Dermis microvascular lymphatic vessel endothelial cell (primary cell): ENCODE measurements at regions not wholly inside any gene's neighbourhood (a gene's known extent, or its start where the extent isn't known, plus 50 kb on each side); places are given as distances from the start of the nearest gene placed in this dataset.
"Not testable (repeated sequence)": the region's sequence is repeated elsewhere in the genome, so short reads cannot be mapped to it uniquely, and the experiment has no call there.

ENCODE experiments used
- DNase-seq, 2 donors: peaks; one replicate each; pipeline versions ENCODE4 v3.0.0 to v3.0.0-alpha.2; 2010; ENCODE audit warnings: low read depth in 2 of 2

DNA sequence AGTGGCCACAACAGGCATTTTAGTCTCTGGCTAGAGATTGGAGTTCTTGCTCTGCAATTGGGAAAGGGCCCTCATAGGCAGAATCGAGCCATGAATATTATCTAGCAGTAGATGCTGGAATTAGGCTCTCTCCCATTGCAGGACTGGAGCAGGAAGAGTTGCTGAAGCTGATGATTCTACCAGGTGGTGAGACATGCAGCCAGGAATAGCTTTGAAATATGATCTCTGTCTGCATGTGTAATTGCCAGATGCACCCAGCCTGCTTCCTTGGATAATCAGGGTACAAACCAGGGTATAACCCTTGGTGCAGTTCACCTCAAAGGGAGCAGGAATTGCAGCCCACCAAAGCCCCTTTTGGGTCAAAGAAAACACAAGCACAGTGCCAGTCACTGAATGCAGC is 211.4 kb upstream of the FTMT start:
- DNase-seq = no peak

DNA sequence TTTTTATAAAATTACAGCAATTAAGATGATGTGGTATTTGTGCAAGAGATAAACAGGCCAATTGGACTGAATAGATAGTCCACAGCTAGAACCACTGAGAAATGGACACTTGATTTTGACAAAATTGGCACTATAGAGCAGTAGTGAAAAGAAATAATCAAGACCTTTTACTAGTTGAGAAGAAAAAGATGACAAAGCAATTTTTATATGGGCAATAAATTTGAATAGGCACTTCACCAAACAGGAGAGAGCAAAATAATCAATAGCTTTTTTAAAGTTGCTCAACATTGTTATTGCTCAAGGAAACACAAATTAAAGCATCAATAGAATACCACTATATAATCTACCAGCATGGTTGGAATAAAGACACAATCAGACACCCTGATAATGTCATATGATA is 193.5 kb upstream of the FTMT start:
- no peak for DNase-seq

DNA sequence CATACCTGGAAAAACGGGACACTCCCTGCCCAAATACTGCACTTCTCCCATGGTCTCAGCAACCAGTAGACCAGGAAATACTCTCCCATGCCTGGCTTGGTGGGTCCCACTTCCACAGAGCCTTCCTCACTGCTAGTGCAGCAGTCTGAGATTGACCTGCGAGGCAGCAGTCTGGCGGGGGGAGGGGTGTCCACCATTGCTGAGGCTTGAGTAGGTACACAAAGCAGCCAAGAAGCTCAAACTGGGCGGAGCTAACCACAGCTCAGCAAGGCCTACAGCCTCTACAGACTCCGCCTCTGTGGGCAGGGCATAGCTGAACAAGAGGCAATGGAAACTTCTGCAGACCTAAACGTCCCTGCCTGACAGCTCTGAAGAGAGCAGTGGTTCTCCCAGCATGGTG is 191.5 kb upstream of the FTMT start:
- DNase-seq = no peak

DNA sequence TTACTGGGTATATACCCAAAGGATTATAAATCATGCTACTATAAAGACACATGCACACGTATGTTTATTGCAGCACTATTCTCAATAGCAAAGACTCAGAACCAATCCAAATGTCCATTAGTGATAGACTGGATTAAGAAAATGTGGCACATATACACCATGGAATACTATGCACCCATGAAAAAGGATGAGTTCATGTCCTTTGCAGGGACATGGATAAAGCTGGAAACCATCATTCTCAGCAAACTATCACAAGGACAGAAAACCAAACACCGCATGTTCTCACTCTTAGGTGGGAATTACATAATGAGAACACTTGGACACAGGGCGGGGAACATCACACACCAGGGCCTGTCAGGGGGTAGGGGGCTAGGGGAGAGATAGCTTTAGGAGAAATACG is 186.1 kb upstream of the FTMT start:
- not testable (repeated sequence) for DNase-seq

DNA sequence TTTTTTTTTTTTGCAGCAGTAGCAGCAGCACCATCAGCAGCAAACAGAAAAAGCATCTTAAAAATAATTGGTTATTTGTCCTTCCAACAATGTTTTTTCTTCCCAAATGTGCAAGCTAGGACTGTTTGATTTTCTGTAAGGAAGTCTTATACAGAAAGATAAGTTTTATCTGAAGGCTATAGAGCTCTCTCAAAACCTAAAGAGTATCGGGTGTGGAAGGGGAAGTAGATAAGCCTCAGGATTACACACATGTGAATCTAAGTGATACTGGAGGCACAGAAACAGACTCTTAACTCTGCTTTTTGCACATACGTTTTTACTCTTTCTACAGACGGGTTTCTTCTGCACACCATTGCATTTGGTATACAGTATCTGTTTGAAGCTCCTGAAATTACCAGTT is 184.4 kb upstream of the FTMT start:
- DNase-seq = no peak

DNA sequence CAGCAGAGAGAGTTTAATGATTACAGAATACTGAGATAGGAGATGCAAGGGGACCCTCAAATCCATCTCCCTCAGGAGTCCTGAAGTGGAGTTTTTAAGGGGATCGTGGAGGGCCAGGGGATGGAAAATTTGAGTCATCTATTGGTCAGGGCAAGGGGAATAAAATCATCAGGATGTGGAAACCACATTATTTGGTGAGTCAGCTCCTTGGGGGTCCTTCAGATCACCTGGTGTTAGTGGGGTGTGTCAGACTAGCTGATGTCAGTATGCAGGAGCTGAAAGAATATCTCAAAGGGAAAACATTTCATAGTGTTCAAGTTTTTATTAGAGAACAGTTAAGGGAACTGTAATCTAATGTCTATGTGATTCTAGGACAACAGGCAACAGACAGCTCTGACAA is 183.0 kb upstream of the FTMT start:
- no peak for DNase-seq

DNA sequence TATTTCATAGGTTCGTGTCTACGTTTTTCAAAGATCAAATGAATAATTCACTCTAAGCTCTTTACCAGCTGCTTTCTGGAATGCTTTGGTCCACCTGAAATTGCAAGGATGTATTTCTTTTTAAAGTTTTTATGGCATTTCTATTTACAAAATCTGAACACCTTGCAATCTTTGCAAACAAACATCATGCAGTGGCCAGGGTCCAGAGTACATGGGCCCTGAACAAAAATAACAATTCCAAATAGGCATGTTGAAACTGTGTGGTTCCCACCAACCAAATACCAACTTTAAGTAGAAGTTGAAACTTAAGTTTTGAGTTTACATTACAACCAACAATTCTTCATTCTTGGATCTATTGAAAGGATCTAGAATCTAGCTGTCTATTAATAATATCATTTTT is 180.1 kb upstream of the FTMT start:
- DNase-seq = no peak

DNA sequence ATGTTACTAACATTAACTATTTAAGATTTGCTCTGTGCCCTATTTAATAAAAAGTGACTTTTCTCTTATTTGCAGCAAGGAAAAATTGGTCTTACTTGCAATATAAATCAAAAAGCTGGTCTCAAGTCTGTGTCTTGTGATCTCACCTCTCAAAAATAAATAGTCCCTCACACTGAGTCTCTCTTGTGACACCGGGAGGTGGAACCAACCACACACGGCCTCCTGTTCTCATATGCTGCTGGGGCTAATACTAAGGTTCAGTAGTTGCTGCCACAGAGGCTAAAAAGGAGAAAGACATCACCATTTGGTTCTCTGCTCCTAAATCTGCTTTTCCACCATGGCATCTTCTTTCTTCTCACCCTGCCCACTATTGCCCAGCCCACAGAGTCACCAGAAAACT is 175.8 kb upstream of the FTMT start:
- DNase-seq = no peak

DNA sequence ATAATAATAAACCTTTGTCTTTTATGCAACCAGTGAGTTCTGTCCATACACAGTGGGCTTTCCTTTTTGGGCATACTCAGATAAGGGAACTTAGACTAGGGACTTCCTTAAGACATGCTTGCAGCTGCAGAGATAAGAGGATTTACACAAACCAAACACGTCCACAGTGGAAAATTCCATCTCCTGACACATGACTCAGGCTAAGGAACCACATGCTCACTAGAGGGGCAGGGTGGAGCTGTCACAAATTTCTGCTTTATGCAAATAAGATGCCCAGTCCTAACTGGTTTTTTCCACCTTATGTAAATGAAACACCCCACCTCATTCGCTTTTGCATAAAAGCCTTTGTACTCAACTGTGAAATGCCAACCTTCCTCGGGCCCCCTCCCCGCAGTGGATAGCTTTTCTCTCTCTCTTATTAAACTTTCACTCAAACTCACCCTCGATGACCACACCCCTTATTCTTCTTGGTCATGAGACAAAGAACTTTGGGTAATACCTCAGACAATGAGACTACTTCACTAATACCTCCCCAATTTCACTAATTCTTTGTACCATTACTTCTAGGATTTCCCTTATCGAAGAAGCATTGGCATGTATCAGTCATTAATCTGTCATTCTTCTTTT is 170.3 kb upstream of the FTMT start:
- no peak for DNase-seq

DNA sequence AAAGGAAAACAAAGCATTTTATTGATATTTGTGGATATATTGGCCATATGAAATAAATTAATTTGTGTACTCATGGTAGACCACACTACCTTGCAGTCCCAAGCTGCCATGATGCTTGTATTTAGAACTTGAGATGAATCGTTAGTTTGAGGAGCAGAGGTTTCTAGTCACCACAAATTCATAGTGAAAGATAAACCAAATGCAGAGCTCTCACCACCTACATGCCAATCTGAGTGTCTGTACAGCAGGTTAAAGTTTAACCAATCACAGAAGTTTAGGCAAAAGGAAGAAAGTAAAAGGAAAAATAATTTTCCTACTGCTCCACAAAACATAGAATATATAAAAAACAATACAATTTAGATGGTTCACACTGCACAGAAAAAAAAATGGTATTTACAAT is 163.6 kb upstream of the FTMT start:
- no peak for DNase-seq

DNA sequence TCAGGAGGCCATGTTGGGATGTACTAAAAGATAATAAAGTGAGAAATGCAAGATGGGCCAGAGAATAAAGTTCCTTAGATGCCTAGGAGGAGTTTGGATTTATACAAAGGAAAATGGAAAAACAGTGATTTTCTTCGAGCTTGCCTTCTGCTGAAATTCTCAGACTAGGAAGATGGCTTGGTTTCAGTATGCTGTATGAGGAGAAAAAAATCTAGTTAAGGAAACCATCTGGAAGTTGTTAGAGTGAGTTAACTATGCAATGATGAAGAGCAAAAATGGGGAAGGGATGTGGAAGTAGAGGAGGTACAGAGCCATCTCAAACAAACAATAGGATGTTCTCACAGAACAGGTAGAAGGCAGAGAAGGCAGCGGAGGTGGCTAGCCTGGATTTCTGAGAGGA is 162.9 kb upstream of the FTMT start:
- DNase-seq = no peak

DNA sequence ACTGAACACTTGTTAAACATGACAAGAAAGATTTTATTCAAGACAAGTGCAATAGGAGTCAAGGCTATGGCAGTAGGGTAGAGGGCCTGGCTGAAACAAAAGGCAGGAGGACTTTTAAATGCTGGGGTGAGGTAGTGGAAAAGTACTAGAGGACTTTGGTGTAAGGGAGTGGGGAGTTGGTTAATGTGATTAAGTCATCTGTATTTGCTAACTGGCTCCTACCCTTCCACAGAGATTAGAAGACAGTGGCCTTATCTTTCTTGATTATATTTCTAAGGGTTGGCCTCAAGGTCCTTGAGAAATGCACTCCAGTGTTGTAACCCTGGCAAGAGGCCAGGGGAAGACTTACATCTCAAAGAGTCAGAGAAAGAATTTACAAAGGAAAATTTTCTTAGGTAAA is 160.2 kb upstream of the FTMT start:
- no peak for DNase-seq

DNA sequence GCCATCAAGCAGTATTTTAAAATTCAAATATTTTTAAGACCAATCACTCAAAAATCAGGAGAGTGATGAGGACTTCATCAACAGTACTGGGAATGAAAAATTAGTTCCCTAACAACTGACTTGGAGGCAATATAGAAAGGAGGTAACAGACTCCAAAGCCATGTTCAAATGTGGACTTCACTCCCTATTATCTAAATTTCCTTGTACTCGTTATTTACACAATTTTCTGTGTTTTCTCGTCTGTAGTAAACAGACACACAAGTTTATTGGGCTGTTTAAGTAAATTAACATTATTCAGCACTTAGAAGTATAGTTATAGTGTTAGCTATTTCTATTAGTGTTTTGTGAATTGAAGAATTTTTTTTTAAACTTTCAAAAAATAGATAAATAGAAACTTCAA is 159.5 kb upstream of the FTMT start:
- DNase-seq = no peak

DNA sequence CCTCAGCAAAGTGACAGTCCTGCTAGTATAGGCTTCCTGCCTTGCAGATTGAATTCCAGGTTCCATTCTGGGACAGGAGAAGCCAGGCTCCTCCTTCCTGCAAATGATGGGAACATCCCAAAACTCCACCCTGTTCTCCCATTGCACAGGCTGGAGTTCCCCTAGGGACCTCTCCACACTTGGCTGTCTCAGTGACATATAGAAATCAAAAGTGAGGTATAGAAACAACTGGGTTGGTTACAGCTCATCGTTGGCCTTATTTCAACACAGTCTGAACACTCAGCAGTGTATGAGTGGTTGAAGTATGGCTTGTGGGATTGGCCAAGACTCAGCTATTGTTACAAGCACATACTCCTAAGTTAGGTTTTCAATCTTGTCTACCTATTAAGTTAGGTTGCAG is 157.8 kb upstream of the FTMT start:
- no peak for DNase-seq

DNA sequence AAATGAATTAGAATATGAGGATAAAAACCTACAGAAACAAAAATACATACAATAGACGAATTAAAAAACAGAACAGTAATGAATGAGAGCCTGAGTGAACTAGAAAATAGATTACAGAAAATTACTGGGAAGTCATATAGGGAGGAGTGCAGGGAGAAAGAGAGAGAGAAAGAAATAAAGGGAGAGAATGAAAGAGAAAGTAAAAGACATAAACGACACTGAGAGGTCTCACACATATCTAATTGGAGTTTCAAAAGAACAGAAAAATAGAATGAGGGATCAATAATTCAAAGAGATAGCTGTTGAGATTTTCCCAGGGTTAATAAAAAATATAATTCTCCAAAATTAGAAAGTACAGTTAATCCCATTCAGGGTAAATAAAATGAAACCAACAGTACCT is 156.4 kb upstream of the FTMT start:
- DNase-seq = no peak

DNA sequence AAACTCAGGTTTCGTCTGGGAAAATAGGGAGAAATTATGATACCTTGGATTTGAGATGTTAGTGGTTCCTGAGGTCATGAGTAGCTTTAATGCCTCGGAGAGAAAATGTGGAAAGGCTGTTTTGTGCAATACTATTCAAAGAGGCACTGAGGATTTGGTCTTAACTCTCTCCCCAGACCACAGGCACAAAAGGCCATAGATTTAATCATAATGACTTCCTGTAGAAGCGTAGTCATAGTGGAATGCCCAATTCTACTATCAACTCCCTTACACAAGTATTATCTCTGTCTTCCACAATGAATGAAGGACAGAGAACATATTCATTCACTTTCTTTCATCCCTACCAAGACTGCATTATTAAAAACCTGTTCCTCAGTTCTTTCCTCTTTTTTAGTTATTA is 153.0 kb upstream of the FTMT start:
- no peak for DNase-seq

DNA sequence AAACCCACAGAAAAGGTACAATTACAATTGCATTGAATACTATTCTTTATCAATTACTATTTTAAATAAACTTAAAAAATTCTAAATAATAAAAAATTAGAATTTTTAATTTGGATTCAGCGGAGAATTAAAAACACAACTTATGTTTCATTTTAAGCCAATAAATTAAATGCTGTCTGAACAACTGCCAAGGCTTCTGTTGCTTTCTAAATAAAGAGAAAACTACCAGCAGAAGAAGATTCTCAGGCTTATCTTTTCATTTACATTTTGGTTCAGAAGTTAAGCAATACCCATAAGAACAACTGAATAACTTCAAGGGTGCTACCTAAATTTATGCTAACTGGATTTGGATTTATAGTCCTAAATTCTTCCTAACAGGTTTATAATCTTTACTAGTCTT is 150.0 kb upstream of the FTMT start:
- no peak for DNase-seq

DNA sequence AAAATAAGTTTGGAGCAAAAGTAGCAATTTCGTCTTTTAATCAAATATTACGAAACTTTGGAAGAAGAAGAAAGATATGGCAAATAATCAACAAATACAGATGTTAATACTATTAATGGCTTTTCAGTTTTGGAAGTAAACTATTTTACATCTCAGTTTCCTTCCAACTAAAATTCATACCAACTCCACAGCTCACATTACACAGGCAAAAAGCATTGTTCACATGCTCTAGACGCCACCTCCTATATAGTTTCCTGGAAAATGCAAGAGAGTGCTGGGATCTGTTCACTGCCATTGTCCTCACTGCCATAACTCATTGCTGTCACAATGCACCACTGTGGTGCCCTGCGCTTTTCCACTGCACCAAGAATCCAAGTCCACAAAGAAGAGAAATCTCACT is 149.0 kb upstream of the FTMT start:
- no peak for DNase-seq

DNA sequence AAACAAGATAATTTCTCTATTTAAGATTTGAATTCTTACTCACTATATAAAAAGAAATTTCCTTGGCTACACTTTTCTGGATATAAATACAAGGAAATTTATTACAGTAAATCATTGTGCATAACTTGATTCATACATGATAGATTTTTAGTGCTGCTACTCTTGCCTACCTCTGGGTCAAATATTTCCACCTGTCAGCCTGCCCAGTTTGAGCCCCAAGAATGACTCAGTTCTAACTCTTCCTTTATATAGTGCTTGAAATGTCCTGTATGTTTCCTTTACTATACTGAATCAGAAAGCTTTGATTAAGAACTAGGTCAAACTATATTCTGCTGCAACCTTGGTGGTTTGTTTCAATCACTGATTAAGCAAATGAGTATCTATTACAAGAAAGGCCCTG is 147.4 kb upstream of the FTMT start:
- DNase-seq = no peak

DNA sequence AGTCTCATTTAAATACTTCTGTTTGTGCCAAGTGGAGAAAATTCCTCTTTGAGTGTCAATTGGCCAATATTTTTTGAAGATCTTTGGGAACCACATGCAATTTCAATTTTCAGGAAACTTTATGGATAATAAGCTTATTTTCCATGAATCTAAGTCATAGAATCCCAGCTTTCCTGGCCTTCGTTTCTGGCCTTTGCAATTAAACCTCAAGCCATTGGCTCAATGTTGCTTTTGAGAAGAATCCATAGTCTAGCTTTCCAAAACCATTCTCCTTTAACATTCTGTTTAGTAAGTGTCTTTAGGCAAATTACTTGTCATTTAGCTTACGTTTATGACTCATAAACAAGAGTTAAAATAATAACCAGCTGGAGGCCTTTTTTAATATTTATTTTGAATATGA is 145.0 kb upstream of the FTMT start:
- DNase-seq = no peak

DNA sequence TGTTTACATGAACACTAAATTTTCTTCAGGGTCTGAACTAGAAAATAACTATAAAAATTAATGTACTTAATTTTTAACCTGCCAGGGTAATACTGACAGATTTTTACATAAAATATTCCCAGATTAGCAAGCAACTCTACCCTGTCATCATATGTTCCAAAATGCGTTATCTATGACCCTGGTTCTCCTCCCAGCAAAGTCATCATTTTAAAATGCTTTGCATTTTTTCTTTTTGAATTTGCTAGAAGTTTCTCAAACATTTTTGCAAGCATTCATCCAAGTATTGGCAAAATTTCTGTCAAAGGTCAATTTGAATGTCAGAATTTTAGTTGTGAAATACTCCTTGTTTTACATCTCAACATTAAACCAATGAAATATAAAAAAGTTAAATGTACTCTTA is 144.5 kb upstream of the FTMT start:
- no peak for DNase-seq

DNA sequence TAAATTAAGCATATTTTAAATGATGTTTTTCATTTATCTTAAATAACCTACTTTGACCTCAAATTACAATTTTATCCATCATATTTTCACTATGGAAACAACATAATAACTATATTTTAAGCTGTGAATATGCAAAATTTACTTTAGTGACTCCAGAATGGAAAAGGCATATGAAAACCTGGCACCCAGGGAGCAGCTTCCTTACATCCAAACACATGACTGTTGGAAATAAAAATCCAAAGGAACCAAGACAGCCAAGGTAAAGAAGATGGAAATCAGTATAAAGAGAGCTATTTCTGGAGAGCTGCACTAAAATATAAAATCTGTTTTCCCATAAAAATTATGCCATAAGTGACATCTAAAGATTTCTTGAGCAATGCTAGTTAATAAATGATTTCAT is 140.3 kb upstream of the FTMT start:
- no peak for DNase-seq

DNA sequence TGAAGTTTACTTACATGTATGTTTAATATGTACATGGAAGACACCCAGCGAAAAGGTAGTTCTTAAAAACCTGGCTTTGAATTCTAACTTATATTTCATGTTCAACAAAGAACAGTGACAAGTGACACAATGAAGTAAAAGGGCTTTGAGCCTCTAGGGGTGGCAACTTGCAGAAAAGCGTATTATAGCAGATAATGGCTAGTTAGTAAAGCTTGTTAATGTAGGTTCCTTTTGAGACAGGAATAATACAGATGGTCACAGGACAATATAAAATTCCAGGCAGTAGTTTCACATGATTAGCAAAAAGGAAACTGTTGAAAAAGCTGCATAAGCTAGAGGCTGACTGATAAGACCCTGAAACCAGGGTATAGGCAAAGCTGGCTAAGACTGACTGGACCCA is 132.4 kb upstream of the FTMT start:
- no peak for DNase-seq

DNA sequence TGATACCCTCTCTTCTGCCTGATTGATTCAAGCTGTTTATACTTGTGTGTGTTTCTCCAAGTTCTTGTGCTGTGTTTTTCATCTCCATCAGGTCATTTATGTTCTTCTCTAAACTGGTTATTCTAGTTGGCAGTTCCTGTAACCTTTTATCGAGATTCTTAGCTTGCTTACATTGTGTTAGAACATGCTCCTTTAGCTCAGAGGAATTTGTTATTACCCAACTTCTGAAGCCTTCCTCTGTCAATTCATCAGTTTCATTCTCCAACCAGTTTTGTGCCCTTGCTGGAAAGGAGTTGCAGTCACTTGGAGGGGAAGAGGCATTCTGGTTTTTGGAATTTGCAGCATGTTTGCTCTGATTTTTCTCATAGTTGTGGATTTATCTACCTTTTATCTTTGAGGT is 126.2 kb upstream of the FTMT start:
- DNase-seq = no peak

DNA sequence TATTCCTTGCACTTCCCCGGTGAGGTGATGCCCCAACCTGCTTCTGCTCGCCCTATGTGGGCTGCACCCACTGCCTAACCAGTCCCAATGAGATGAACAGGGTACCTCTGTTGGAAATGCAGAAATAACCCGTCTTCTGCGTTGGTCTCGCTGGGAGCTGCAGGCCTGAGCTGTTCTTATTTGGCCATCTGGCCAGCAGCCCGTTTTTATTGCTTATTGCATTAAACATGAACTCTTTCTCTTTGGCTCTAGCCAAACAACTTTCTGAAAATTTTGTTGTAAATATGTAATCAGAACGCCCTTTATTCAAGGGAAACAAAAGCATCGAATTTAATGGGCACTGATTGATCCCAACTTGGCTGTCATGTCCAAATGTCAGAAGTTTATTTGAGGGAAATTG is 124.7 kb upstream of the FTMT start:
- DNase-seq = no peak
